MCF 10A (cell line): ENCODE measurements at regions not wholly inside any gene's neighbourhood (a gene's known extent, or its start where the extent isn't known, plus 50 kb on each side); places are given as distances from the start of the nearest gene placed in this dataset.

Source experiments
- BruUV-seq: library from RNA; stranded (reverse); fragments of 400-500 nt; replicated peaks from 2 replicates; lab custom pipeline; 2021; lab: Mats Ljungman, UMichigan
- CTCF ChIA-PET: fragments of 300-600 bp; sonication (Branson Sonifier 250); formaldehyde crosslinking; extraction: SDS; loops from one replicate; lab custom pipeline; 2021; ENCODE audit warnings: antibody characterized with exemption, inconsistent platforms; lab: Yijun Ruan, JAX
- POLR2A ChIA-PET: fragments of 300-600, 350-650 bp; sonication (Branson Sonifier 250); formaldehyde crosslinking; extraction: SDS; loops from one replicate; lab custom pipeline; 2020; ENCODE audit warnings: antibody characterized with exemption, inconsistent platforms; lab: Yijun Ruan, JAX
- DNase-seq: peaks from one replicate; pipeline ENCODE4 v3.0.0-alpha.2; 2018; ENCODE audit not compliant: unreplicated experiment
- H3K27ac Mint-ChIP-seq: one replicate; pipeline ENCODE4 v1.8.0; 2022; ENCODE audit warnings: mild to moderate bottlenecking, low read depth, mixed read lengths; ENCODE audit not compliant: unreplicated experiment
- H3K27me3 Mint-ChIP-seq: one replicate; pipeline ENCODE4 v1.8.0; 2022; ENCODE audit warnings: mixed read lengths; ENCODE audit not compliant: insufficient read depth, unreplicated experiment
- H3K36me3 Mint-ChIP-seq: one replicate; pipeline ENCODE4 v1.8.0; 2022; ENCODE audit warnings: mild to moderate bottlenecking, moderate library complexity, mixed read lengths; ENCODE audit not compliant: insufficient read depth, unreplicated experiment
- H3K4me1 Mint-ChIP-seq: one replicate; pipeline ENCODE4 v1.8.0; 2022; ENCODE audit warnings: mixed read lengths; ENCODE audit not compliant: insufficient read depth, unreplicated experiment
- H3K4me3 Mint-ChIP-seq: one replicate; pipeline ENCODE4 v1.8.0; 2022; ENCODE audit warnings: mild to moderate bottlenecking, moderate library complexity, mixed read lengths; ENCODE audit not compliant: unreplicated experiment
- H3K9me3 Mint-ChIP-seq: one replicate; pipeline ENCODE4 v1.8.0; 2022; ENCODE audit warnings: mixed read lengths; ENCODE audit not compliant: unreplicated experiment
- intact Hi-C: fragments of 100-400 bp; cut with micrococcal nuclease; formaldehyde crosslinking; loops from 2 replicates; pipeline ENCODE4 v1.14.1; 2022
- TF ChIP-seq, protein P1 (sequence below): fragments of 200-600 bp; IDR thresholded peaks from one replicate; pipeline ENCODE4 v1.8.0; 2022; ENCODE audit warnings: antibody characterized with exemption, mild to moderate bottlenecking; ENCODE audit not compliant: unreplicated experiment

- Mint-ChIP-seq H3K27me3 (no peaks in the 10 kb centered on the region), H3K36me3 (no peaks in the 10 kb centered on the region), H3K4me3 (no peak overlapping the region), H3K27ac (no peak overlapping the region), H3K4me1 (peaks cover 6% of the 10 kb centered on the region), H3K9me3 (no peaks in the 10 kb centered on the region)
- CTCF ChIA-PET: interaction anchor here (0.6 kb wide), 3 partner anchors 22 to 247 kb away, joined by 3 read pairs; no protein-coding TSS in a partner anchor
- intact Hi-C loops: no loop called here
- TF ChIP-seq, protein P1, sequence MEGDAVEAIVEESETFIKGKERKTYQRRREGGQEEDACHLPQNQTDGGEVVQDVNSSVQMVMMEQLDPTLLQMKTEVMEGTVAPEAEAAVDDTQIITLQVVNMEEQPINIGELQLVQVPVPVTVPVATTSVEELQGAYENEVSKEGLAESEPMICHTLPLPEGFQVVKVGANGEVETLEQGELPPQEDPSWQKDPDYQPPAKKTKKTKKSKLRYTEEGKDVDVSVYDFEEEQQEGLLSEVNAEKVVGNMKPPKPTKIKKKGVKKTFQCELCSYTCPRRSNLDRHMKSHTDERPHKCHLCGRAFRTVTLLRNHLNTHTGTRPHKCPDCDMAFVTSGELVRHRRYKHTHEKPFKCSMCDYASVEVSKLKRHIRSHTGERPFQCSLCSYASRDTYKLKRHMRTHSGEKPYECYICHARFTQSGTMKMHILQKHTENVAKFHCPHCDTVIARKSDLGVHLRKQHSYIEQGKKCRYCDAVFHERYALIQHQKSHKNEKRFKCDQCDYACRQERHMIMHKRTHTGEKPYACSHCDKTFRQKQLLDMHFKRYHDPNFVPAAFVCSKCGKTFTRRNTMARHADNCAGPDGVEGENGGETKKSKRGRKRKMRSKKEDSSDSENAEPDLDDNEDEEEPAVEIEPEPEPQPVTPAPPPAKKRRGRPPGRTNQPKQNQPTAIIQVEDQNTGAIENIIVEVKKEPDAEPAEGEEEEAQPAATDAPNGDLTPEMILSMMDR: no peak
- POLR2A ChIA-PET: no interaction called here
- DNase-seq: no peak
- no TSS peak for BruUV-seq
Measured at GRCh38 chr18:52174220-52174619, 165.8 kb upstream of the DCC start.

DNA sequence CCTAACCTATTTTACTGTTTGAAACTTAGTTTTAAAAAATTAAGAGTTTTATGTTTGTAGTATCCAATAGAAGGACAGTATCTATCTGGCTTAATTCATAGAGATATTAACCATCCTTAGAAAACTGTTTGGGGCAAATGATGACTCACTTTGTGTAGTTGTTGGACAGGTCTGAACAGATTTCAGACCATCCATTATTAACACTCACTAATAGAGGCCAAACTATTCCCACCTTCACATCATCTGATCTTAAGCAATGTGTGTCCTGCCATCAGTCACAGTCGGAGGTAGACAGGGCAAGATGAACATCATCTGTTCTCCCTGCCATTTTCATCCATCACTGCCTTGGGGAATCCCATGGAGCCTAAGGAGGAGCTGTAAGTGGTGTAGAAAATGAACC lies 164.6 kb upstream of the DCC start:
- ChIA-PET CTCF (no interaction called here), POLR2A (no interaction called here)
- Mint-ChIP-seq H3K36me3 (no peaks in the 10 kb centered on the region), H3K27me3 (no peaks in the 10 kb centered on the region), H3K4me3 (no peak overlapping the region), H3K9me3 (no peaks in the 10 kb centered on the region), H3K4me1 (peaks cover 6% of the 10 kb centered on the region), H3K27ac (no peak overlapping the region)
- no TSS peak for BruUV-seq
- DNase-seq: peak; percentile 17
- intact Hi-C loops: no loop called here
- TF ChIP-seq, protein P1: no peak

- H3K4me3 Mint-ChIP-seq: no peak overlapping the region
- TF ChIP-seq, protein P1: no peak
- intact Hi-C loops: no loop called here
Measured at GRCh38 chr18:52183107-52183506, 156.9 kb upstream of the DCC start.

DNA sequence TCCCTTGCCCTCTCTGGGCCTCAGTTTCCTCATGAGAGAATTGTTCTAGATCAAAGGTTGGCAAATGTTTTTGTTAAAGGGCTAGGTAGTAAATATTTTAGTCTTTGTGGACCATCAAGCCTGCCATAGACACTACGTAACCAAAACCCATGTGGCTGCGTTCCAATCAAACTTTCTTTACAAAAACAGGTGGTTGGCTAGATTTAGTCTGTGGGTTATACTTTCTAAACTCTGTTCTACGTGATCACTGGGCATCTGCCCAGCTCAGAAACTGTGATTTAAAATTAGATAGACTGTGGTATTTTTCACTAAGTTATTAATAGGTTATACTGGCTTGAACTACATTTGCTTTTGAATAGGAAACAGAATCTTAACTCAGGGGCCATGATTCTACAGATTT lies 149.8 kb upstream of the DCC start:
- intact Hi-C loops: no loop called here
- no peak for DNase-seq
- no TSS peak for BruUV-seq
- POLR2A ChIA-PET: no interaction called here
- H3K36me3 Mint-ChIP-seq: no peaks in the 10 kb centered on the region
- H3K27me3 Mint-ChIP-seq: no peaks in the 10 kb centered on the region
- H3K4me3 Mint-ChIP-seq: no peak overlapping the region
- peaks cover 6% of the 10 kb centered on the region for H3K4me1 Mint-ChIP-seq
- TF ChIP-seq, protein P1: no peak
- CTCF ChIA-PET: no interaction called here
- H3K9me3 Mint-ChIP-seq: no peaks in the 10 kb centered on the region
- H3K27ac Mint-ChIP-seq: no peak overlapping the region

More at GRCh38 chr18:52183107-52183506, 156.9 kb upstream of the DCC start:
- no peak for DNase-seq
- Mint-ChIP-seq H3K36me3 (no peaks in the 10 kb centered on the region), H3K27me3 (no peaks in the 10 kb centered on the region), H3K27ac (no peak overlapping the region), H3K9me3 (no peaks in the 10 kb centered on the region), H3K4me1 (no peaks in the 10 kb centered on the region)
- no TSS peak for BruUV-seq
- ChIA-PET POLR2A (no interaction called here), CTCF (interaction anchor here (0.7 kb wide), 1 partner anchor 17 kb away, joined by 3 read pairs; no protein-coding TSS in a partner anchor)
